Erythroblast (primary cell): ENCODE measurements at regions not wholly inside any gene's neighbourhood (a gene's known extent, or its start where the extent isn't known, plus 50 kb on each side); places are given as distances from the start of the nearest gene placed in this dataset.

Experiments
- GATA1 ChIP-seq: IDR thresholded peaks from 2 replicates; pipeline ENCODE4 v1.6.1; 2011; ENCODE audit warnings: low read depth, mild to moderate bottlenecking, control low read depth, low read length, moderate library complexity
- POLR2A ChIP-seq: IDR thresholded peaks from 2 replicates; pipeline ENCODE4 v1.6.1; 2011; ENCODE audit warnings: mild to moderate bottlenecking, low read length

- TF ChIP-seq POLR2A (no peak), GATA1 (no peak)
Measured at GRCh38 chr12:81957631-81958030, 198.5 kb upstream of the PPFIA2 start.
